OCI-LY3 (cell line): ENCODE measurements at regions not wholly inside any gene's neighbourhood (a gene's known extent, or its start where the extent isn't known, plus 50 kb on each side); places are given as distances from the start of the nearest gene placed in this dataset.

Source experiments
- H2AFZ ChIP-seq: fragments of 200-600, 300-600 bp; shearing (Covaris generic); 2 replicates; pipeline ENCODE4 v1.6.0; 2014; ENCODE audit warnings: antibody characterized with exemption, low read depth, low read length
- H3K27ac ChIP-seq: fragments of 200-600, 300-600 bp; sonication (generic); 2 replicates; pipeline ENCODE4 v1.5.1; 2014; ENCODE audit warnings: mild to moderate bottlenecking, low read length, moderate library complexity, mixed read lengths
- H3K27me3 ChIP-seq: fragments of 200-600, 300-600 bp; sonication (generic); 2 replicates; pipeline ENCODE4 v1.6.1; 2014; ENCODE audit warnings: low read depth, low read length, mixed read lengths
- H3K36me3 ChIP-seq: fragments of 200-600, 300-600 bp; sonication (generic); replicated peaks from 2 replicates; pipeline ENCODE3; 2014; ENCODE audit warnings: low read depth, low read length, mixed read lengths
- H3K4me1 ChIP-seq: fragments of 300-600, 200-600 bp; sonication (generic); 2 replicates; pipeline ENCODE4 v1.6.1; 2014; ENCODE audit warnings: low read length, mixed read lengths
- H3K4me2 ChIP-seq: fragments of 200-600, 300-600 bp; sonication (generic); 2 replicates; pipeline ENCODE4 v1.6.1; 2014; ENCODE audit warnings: low read length, mixed read lengths
- H3K4me3 ChIP-seq: fragments of 300-600, 200-600 bp; sonication (generic); 2 replicates; pipeline ENCODE4 v1.5.1; 2014; ENCODE audit warnings: antibody characterized with exemption, mild to moderate bottlenecking, low read length, moderate library complexity
- H3K79me2 ChIP-seq: fragments of 300-600, 200-600 bp; shearing (Covaris generic); 2 replicates; pipeline ENCODE4 v1.6.1; 2014; ENCODE audit warnings: mild to moderate bottlenecking, low read length, mixed read lengths
- H3K9ac ChIP-seq: fragments of 300-600, 200-600 bp; shearing (Covaris generic); 2 replicates; pipeline ENCODE4 v1.6.0; 2014; ENCODE audit warnings: mild to moderate bottlenecking, low read length, moderate library complexity
- H3K9me3 ChIP-seq: fragments of 200-600, 300-600 bp; shearing (Covaris generic); 2 replicates; pipeline ENCODE4 v1.6.1; 2014; ENCODE audit warnings: low read length, mixed read lengths; ENCODE audit not compliant: insufficient read depth
- H4K20me1 ChIP-seq: fragments of 200-600, 300-600 bp; sonication (generic); 2 replicates; pipeline ENCODE4 v1.6.1; 2016; ENCODE audit warnings: low read length, mixed read lengths; ENCODE audit not compliant: insufficient read depth
- EZH2phosphoT487 ChIP-seq: fragments of 200-600 bp; shearing (Covaris generic); IDR thresholded peaks from 2 replicates; pipeline ENCODE4 v1.6.1; 2018; ENCODE audit warnings: antibody characterized with exemption, mixed run types, low read depth
- TF ChIP-seq, protein P1 (sequence below): fragments of 200-600, 300-600 bp; sonication (generic); IDR thresholded peaks from 2 replicates; pipeline ENCODE4 v1.5.1; 2014; ENCODE audit warnings: antibody characterized with exemption, low read length, low read depth

DNA sequence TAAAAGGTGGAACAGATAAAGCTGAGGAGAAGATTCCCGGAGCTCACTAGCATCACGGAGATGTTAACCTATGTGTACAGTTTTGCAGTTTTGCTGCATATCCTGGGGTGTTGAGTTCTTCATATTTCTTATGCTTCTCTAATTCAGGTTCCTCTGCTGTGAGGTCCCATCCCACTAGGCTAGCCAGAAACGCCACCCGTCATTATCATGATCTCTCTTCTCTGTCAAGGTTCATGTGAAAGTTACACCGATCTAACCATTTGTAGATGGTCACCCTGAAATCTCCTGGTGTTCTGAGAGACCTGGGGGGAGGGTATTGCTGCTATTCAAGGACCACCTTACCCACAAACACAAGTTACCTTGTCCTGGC is 136.3 kb downstream of the CCDC71L start:
- no peak overlapping the region for H3K4me2 ChIP-seq
- no peaks in the 10 kb centered on the region for H3K9me3 ChIP-seq
- no peaks in the 10 kb centered on the region for H3K4me1 ChIP-seq
- H2AFZ ChIP-seq = no peak overlapping the region
- H3K4me3 ChIP-seq = no peak overlapping the region
- no peaks in the 10 kb centered on the region for H3K36me3 ChIP-seq
- H3K27me3 ChIP-seq = peaks cover 15% of the 10 kb centered on the region
- TF ChIP-seq EZH2phosphoT487 = no peak
- TF ChIP-seq, protein P1, sequence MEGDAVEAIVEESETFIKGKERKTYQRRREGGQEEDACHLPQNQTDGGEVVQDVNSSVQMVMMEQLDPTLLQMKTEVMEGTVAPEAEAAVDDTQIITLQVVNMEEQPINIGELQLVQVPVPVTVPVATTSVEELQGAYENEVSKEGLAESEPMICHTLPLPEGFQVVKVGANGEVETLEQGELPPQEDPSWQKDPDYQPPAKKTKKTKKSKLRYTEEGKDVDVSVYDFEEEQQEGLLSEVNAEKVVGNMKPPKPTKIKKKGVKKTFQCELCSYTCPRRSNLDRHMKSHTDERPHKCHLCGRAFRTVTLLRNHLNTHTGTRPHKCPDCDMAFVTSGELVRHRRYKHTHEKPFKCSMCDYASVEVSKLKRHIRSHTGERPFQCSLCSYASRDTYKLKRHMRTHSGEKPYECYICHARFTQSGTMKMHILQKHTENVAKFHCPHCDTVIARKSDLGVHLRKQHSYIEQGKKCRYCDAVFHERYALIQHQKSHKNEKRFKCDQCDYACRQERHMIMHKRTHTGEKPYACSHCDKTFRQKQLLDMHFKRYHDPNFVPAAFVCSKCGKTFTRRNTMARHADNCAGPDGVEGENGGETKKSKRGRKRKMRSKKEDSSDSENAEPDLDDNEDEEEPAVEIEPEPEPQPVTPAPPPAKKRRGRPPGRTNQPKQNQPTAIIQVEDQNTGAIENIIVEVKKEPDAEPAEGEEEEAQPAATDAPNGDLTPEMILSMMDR = no peak
- H3K9ac ChIP-seq = no peak overlapping the region
- H3K79me2 ChIP-seq = no peaks in the 10 kb centered on the region
- H3K27ac ChIP-seq = no peak overlapping the region
- no peaks in the 10 kb centered on the region for H4K20me1 ChIP-seq

DNA sequence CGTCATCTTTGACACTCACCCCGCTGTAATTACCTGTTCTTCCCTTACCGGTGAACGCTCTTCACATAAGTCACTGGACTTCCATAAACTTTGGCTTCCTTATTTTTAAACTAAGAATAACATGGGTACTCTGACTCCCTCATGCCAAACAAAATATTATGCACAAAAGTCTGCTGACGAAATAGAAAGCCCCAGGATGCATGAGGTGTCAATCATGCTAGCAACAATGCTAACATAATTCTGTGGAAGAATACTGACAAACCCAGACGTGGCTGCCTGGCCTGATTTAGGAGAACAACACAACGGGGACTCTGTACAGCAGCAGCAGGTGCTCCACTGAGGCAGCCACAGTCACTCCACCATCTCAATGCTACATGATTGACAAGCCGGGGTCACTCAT is 137.5 kb downstream of the CCDC71L start:
- Histone ChIP-seq H3K9ac (no peak overlapping the region), H3K9me3 (no peaks in the 10 kb centered on the region), H3K4me1 (no peaks in the 10 kb centered on the region), H4K20me1 (no peaks in the 10 kb centered on the region), H3K79me2 (no peaks in the 10 kb centered on the region), H2AFZ (no peak overlapping the region), H3K27ac (no peak overlapping the region), H3K36me3 (no peaks in the 10 kb centered on the region), H3K4me2 (no peak overlapping the region), H3K4me3 (no peak overlapping the region), H3K27me3 (peaks cover 26% of the 10 kb centered on the region)
- TF ChIP-seq EZH2phosphoT487 = no peak
- TF ChIP-seq, protein P1 = no peak

DNA sequence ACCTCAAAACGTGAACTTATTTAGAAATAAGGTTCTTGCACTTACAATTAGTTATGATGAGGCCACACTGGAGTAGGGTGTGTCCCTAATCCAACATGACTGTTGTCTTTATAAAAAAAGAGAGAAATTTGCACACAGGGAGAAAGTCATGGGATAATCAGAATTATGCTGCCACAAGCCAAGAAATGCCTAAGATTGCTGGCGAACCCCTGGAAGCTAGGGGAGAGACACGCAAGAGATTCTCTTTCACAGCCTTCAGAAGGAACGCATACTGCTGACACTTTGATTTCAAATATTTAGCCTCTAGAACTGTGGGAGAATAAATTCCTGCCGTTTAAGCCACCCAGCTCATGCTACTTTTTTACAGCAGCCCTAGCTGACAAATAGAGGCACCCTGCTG is 138.3 kb downstream of the CCDC71L start:
- no peaks in the 10 kb centered on the region for H3K79me2 ChIP-seq
- H3K4me3 ChIP-seq = no peak overlapping the region
- no peaks in the 10 kb centered on the region for H3K9me3 ChIP-seq
- no peak overlapping the region for H3K27ac ChIP-seq
- H4K20me1 ChIP-seq = no peaks in the 10 kb centered on the region
- TF ChIP-seq EZH2phosphoT487 = no peak
- TF ChIP-seq, protein P1 = no peak
- H3K9ac ChIP-seq = no peak overlapping the region
- H2AFZ ChIP-seq = no peak overlapping the region
- H3K4me1 ChIP-seq = no peaks in the 10 kb centered on the region
- peaks cover 26% of the 10 kb centered on the region for H3K27me3 ChIP-seq
- no peak overlapping the region for H3K4me2 ChIP-seq
- no peaks in the 10 kb centered on the region for H3K36me3 ChIP-seq

DNA sequence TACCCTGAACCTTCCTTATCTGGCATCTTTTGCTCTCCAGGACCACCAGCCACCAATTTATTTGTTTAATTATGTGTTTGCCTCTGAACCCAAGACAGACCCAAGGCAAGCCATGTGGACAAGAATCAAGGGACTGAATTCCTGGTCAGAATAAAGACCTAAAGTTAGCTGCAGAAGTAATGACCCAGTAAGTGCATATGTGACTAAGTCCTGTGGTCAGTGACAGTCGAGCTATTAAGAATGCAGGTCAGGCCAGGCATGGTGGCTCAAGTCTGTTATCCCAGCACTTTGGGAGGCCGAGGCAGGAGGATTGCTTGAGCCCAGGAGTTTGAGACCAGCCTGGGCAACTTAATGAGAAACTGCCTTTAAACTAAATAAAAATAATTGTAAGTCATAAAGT is 139.4 kb downstream of the CCDC71L start:
- H3K27ac ChIP-seq = no peak overlapping the region
- H3K4me1 ChIP-seq = no peaks in the 10 kb centered on the region
- H3K9ac ChIP-seq = no peak overlapping the region
- H3K4me3 ChIP-seq = no peak overlapping the region
- H3K9me3 ChIP-seq = no peaks in the 10 kb centered on the region
- no peaks in the 10 kb centered on the region for H3K79me2 ChIP-seq
- H3K36me3 ChIP-seq = no peaks in the 10 kb centered on the region
- no peak overlapping the region for H2AFZ ChIP-seq
- no peak for TF ChIP-seq EZH2phosphoT487
- TF ChIP-seq, protein P1 = no peak
- H3K4me2 ChIP-seq = no peak overlapping the region
- H4K20me1 ChIP-seq = no peaks in the 10 kb centered on the region
- peaks cover 26% of the 10 kb centered on the region for H3K27me3 ChIP-seq
